SK-N-SH treated with all-trans-retinoic acid at 6 μM for 48 hours (cell line): ENCODE measurements at regions not wholly inside any gene's neighbourhood (a gene's known extent, or its start where the extent isn't known, plus 50 kb on each side); places are given as distances from the start of the nearest gene placed in this dataset.

ENCODE experiments used
- ATAC-seq: fragments of 200-7000 bp; cut with Tn5 transposase; 3 replicates; pipeline ENCODE4 v1.9.1; 2020; ENCODE audit warnings: mild to moderate bottlenecking, moderate library complexity
- BACH2 ChIP-seq: fragments of 250-450 bp; sonication (Bioruptor Pico); IDR thresholded peaks from 2 replicates; pipeline ENCODE4 v1.9.0; 2021; ENCODE audit warnings: mild to moderate bottlenecking, borderline replicate concordance
- CSDC2 ChIP-seq: fragments of 250-450 bp; sonication (Bioruptor Pico); IDR thresholded peaks from 2 replicates; pipeline ENCODE4 v1.5.0; 2020; ENCODE audit warnings: mild to moderate bottlenecking, moderate library complexity
- ESRRG ChIP-seq: fragments of 250-450 bp; sonication (Bioruptor Pico); IDR thresholded peaks from 2 replicates; pipeline ENCODE4 v1.6.1; 2021; ENCODE audit warnings: mild to moderate bottlenecking
- GLIS3 ChIP-seq: fragments of 250-450 bp; sonication (Bioruptor Pico); IDR thresholded peaks from 2 replicates; pipeline ENCODE4 v1.5.0; 2020; ENCODE audit warnings: mild to moderate bottlenecking, moderate library complexity
- ISL1 ChIP-seq: fragments of 250-450 bp; sonication (Bioruptor Pico); IDR thresholded peaks from 2 replicates; pipeline ENCODE4 v2.1.2; 2022; ENCODE audit warnings: mild to moderate bottlenecking, moderate library complexity
- PPARA ChIP-seq: fragments of 250-450 bp; sonication (Bioruptor Pico); IDR thresholded peaks from 2 replicates; pipeline ENCODE4 v1.5.0; 2020; ENCODE audit warnings: mild to moderate bottlenecking, borderline replicate concordance
- SNAI2 ChIP-seq: fragments of 250-450 bp; sonication (Bioruptor Pico); IDR thresholded peaks from 2 replicates; pipeline ENCODE4 v1.5.0; 2020; ENCODE audit warnings: mild to moderate bottlenecking, moderate library complexity
- TCF4 ChIP-seq: fragments of 250-450 bp; sonication (Bioruptor Pico); IDR thresholded peaks from 2 replicates; pipeline ENCODE4 v1.8.0; 2021; ENCODE audit warnings: mild to moderate bottlenecking, moderate library complexity, borderline replicate concordance
- TOX ChIP-seq: fragments of 250-450 bp; sonication (Bioruptor Pico); IDR thresholded peaks from 2 replicates; pipeline ENCODE4 v1.8.0; 2021; ENCODE audit warnings: mild to moderate bottlenecking, moderate library complexity, borderline replicate concordance
- ZC3H10 ChIP-seq: fragments of 250-450 bp; sonication (Bioruptor Pico); IDR thresholded peaks from 2 replicates; pipeline ENCODE4 v1.5.1; 2021; ENCODE audit warnings: mild to moderate bottlenecking, moderate library complexity
- ZFP3 ChIP-seq: fragments of 250-450 bp; sonication (Bioruptor Pico); IDR thresholded peaks from 2 replicates; pipeline ENCODE4 v1.5.0; 2020; ENCODE audit warnings: mild to moderate bottlenecking, moderate library complexity
- ZFP30 ChIP-seq: fragments of 450-650 bp; formaldehyde crosslinking; IDR thresholded peaks from 2 replicates; pipeline ENCODE4 v1.5.0; 2022; ENCODE audit warnings: mild to moderate bottlenecking, moderate library complexity
- ZNF565 ChIP-seq: fragments of 450-650 bp; formaldehyde crosslinking; conservative IDR thresholded peaks from 2 replicates; pipeline ENCODE4 v1.5.0; 2020; ENCODE audit warnings: low read depth, mild to moderate bottlenecking, moderate library complexity
- ZNF70 ChIP-seq: fragments of 450-650 bp; formaldehyde crosslinking; IDR thresholded peaks from 2 replicates; pipeline ENCODE4 v1.5.0; 2020; ENCODE audit warnings: mild to moderate bottlenecking, moderate library complexity
- ZNF8 ChIP-seq: fragments of 450-650 bp; formaldehyde crosslinking; IDR thresholded peaks from 2 replicates; pipeline ENCODE4 v1.5.0; 2020; ENCODE audit warnings: mild to moderate bottlenecking, moderate library complexity
- TF ChIP-seq, protein P1 (sequence below): fragments of 250-450 bp; sonication (Bioruptor Pico); IDR thresholded peaks from 2 replicates; pipeline ENCODE4 v1.8.0; 2020; ENCODE audit warnings: mild to moderate bottlenecking, moderate library complexity, borderline replicate concordance
- TF ChIP-seq, protein P2 (sequence below): fragments of 250-450 bp; sonication (Bioruptor Pico); IDR thresholded peaks from 2 replicates; pipeline ENCODE4 v1.5.1; 2020; ENCODE audit warnings: low read depth, mild to moderate bottlenecking, moderate library complexity
- TF ChIP-seq, protein P3 (sequence below): fragments of 250-450 bp; sonication (Bioruptor Pico); IDR thresholded peaks from 2 replicates; pipeline ENCODE4 v1.5.0; 2020; ENCODE audit warnings: mild to moderate bottlenecking, moderate library complexity
- TF ChIP-seq, protein P4 (sequence below): fragments of 250-450 bp; sonication (Bioruptor Pico); IDR thresholded peaks from 2 replicates; pipeline ENCODE4 v1.5.1; 2021; ENCODE audit warnings: mild to moderate bottlenecking, moderate library complexity
- TF ChIP-seq, protein P5 (sequence below): fragments of 250-450 bp; sonication (Bioruptor Pico); IDR thresholded peaks from 2 replicates; pipeline ENCODE4 v1.8.0; 2021; ENCODE audit warnings: low read depth, mild to moderate bottlenecking, moderate library complexity, borderline replicate concordance

DNA sequence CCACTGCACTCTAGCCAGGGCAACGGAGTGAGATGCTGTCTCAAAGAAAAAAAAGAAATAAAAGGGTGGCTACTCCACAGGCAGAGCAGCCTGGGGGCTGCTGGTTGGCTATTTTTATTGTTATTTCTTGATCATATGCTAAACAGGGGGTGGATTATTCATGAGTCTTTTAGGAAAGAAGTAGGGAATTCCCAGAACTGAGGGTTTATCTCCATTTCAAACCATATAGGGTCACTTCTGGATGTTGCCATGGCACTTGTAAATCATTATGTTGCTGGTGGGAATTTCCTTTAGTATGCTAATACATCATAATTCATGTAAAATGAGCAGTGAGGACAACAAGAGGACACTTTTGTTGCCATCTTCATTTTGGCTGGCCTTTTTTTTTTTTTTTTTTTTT, 52.1 kb upstream of the GHITM start:
- no peak for TF ChIP-seq ESRRG (CRISPR knock-in tag)
- TF ChIP-seq PPARA (CRISPR knock-in tag) = no peak
- TF ChIP-seq, protein P1, sequence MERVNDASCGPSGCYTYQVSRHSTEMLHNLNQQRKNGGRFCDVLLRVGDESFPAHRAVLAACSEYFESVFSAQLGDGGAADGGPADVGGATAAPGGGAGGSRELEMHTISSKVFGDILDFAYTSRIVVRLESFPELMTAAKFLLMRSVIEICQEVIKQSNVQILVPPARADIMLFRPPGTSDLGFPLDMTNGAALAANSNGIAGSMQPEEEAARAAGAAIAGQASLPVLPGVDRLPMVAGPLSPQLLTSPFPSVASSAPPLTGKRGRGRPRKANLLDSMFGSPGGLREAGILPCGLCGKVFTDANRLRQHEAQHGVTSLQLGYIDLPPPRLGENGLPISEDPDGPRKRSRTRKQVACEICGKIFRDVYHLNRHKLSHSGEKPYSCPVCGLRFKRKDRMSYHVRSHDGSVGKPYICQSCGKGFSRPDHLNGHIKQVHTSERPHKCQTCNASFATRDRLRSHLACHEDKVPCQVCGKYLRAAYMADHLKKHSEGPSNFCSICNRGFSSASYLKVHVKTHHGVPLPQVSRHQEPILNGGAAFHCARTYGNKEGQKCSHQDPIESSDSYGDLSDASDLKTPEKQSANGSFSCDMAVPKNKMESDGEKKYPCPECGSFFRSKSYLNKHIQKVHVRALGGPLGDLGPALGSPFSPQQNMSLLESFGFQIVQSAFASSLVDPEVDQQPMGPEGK (CRISPR knock-in tag) = no peak
- TF ChIP-seq TOX = no peak
- TF ChIP-seq CSDC2 = no peak
- no peak for TF ChIP-seq TCF4 (CRISPR knock-in tag)
- TF ChIP-seq ISL1 = no peak
- no peak for TF ChIP-seq SNAI2 (CRISPR knock-in tag)
- no peak for TF ChIP-seq ZNF8 (CRISPR knock-in tag)
- no peak for TF ChIP-seq BACH2 (CRISPR knock-in tag)
- no peak for TF ChIP-seq ZFP3
- no peak for TF ChIP-seq ZNF565 (CRISPR knock-in tag)
- TF ChIP-seq ZNF70 (CRISPR knock-in tag) = no peak
- ATAC-seq = no peak

DNA sequence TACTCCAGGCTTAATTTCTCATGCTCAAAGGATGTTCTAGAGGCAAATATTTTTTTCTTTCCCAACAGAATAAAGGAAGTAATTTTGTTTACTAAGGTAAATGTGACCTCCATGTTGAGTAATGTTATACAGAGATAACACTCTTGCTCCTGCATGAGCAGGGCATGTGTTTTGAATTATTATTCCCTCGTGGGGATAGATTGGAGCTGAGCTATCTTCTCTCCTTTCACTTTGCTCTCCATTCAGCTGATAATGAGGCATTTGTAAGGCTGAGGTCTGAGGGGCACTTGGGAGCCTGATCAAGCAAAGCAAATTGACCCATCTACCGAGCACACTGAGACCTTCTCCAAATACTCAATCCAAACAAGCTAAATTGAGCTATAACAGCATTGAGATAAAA, 50.7 kb upstream of the GHITM start:
- no peak for TF ChIP-seq GLIS3 (CRISPR knock-in tag)
- TF ChIP-seq, protein P2, sequence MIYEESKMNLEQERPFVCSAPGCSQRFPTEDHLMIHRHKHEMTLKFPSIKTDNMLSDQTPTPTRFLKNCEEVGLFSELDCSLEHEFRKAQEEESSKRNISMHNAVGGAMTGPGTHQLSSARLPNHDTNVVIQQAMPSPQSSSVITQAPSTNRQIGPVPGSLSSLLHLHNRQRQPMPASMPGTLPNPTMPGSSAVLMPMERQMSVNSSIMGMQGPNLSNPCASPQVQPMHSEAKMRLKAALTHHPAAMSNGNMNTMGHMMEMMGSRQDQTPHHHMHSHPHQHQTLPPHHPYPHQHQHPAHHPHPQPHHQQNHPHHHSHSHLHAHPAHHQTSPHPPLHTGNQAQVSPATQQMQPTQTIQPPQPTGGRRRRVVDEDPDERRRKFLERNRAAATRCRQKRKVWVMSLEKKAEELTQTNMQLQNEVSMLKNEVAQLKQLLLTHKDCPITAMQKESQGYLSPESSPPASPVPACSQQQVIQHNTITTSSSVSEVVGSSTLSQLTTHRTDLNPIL (CRISPR knock-in tag) = no peak
- TF ChIP-seq, protein P3, sequence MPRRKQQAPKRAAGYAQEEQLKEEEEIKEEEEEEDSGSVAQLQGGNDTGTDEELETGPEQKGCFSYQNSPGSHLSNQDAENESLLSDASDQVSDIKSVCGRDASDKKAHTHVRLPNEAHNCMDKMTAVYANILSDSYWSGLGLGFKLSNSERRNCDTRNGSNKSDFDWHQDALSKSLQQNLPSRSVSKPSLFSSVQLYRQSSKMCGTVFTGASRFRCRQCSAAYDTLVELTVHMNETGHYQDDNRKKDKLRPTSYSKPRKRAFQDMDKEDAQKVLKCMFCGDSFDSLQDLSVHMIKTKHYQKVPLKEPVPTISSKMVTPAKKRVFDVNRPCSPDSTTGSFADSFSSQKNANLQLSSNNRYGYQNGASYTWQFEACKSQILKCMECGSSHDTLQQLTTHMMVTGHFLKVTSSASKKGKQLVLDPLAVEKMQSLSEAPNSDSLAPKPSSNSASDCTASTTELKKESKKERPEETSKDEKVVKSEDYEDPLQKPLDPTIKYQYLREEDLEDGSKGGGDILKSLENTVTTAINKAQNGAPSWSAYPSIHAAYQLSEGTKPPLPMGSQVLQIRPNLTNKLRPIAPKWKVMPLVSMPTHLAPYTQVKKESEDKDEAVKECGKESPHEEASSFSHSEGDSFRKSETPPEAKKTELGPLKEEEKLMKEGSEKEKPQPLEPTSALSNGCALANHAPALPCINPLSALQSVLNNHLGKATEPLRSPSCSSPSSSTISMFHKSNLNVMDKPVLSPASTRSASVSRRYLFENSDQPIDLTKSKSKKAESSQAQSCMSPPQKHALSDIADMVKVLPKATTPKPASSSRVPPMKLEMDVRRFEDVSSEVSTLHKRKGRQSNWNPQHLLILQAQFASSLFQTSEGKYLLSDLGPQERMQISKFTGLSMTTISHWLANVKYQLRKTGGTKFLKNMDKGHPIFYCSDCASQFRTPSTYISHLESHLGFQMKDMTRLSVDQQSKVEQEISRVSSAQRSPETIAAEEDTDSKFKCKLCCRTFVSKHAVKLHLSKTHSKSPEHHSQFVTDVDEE (CRISPR knock-in tag) = no peak
- TF ChIP-seq TCF4 (CRISPR knock-in tag) = peak; percentile 70; the same call in 1 of the 2 replicates
- TF ChIP-seq, protein P4, sequence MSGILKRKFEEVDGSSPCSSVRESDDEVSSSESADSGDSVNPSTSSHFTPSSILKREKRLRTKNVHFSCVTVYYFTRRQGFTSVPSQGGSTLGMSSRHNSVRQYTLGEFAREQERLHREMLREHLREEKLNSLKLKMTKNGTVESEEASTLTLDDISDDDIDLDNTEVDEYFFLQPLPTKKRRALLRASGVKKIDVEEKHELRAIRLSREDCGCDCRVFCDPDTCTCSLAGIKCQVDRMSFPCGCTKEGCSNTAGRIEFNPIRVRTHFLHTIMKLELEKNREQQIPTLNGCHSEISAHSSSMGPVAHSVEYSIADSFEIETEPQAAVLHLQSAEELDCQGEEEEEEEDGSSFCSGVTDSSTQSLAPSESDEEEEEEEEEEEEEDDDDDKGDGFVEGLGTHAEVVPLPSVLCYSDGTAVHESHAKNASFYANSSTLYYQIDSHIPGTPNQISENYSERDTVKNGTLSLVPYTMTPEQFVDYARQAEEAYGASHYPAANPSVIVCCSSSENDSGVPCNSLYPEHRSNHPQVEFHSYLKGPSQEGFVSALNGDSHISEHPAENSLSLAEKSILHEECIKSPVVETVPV (CRISPR knock-in tag) = no peak
- TF ChIP-seq, protein P1 (CRISPR knock-in tag) = no peak
- TF ChIP-seq ZFP30 (CRISPR knock-in tag) = peak; percentile 75
- no peak for TF ChIP-seq ZFP3
- TF ChIP-seq BACH2 (CRISPR knock-in tag) = no peak
- TF ChIP-seq ZC3H10 (CRISPR knock-in tag) = no peak
- ATAC-seq = no peak

DNA sequence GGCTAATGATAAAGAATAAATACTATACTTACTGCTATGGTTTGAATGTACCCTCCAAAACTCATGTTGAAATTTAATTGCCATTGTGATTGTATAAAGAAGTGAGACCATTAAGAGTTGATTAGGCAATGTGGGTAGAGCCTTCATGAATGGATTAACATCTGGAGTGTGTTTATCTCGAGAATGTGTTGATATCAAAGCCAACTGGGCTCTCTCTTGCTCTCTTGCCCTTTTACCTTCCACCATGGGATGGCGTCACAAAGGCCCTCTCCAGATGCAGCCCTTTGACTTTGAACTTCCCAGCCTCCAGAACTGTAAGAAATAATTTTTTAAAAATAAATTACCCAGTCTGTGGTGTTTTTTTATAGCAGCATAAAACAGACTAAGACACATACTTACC, 50.1 kb upstream of the GHITM start:
- no peak for ATAC-seq
- TF ChIP-seq PPARA (CRISPR knock-in tag) (no peak), ESRRG (CRISPR knock-in tag) (no peak), SNAI2 (CRISPR knock-in tag) (no peak), ZNF70 (CRISPR knock-in tag) (no peak), CSDC2 (no peak), ZC3H10 (CRISPR knock-in tag) (no peak)
- TF ChIP-seq, protein P2 (CRISPR knock-in tag) = no peak
- TF ChIP-seq, protein P5, sequence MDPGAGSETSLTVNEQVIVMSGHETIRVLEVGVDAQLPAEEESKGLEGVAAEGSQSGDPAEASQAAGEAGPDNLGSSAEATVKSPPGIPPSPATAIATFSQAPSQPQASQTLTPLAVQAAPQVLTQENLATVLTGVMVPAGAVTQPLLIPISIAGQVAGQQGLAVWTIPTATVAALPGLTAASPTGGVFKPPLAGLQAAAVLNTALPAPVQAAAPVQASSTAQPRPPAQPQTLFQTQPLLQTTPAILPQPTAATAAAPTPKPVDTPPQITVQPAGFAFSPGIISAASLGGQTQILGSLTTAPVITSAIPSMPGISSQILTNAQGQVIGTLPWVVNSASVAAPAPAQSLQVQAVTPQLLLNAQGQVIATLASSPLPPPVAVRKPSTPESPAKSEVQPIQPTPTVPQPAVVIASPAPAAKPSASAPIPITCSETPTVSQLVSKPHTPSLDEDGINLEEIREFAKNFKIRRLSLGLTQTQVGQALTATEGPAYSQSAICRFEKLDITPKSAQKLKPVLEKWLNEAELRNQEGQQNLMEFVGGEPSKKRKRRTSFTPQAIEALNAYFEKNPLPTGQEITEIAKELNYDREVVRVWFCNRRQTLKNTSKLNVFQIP (CRISPR knock-in tag) = no peak
